ENCODE measurements at regions not wholly inside any gene's neighbourhood (a gene's known extent, or its start where the extent isn't known, plus 50 kb on each side); places are given as distances from the start of the nearest gene placed in this dataset.

GRCh38 chr9:118529624-118530214, 825.5 kb downstream of the TLR4 start:
- no peak for DNase-seq

- DNase-seq, result no peak
Measured at GRCh38 chr9:118532592-118532991, 828.4 kb downstream of the TLR4 start.

DNA sequence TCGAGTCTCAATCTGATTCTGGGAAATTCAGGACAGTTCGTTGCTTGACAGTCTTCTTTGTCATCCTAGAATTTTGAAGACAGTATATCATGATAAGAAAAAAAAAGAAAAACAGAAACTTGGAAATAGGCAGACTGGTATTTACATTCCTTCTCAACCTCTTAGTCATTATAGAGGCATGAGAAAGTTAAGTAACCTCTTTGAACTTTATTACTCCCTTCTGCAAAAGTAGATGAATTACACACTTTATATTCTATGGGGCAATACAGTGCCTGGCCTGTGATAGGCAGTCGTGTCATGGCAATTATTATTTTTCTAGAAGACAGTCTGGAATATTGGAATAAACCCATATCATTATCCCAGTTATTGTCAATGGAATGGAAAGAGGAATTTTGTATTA, 828.9 kb downstream of the TLR4 start:
- DNase-seq, result no peak

- no peak for DNase-seq
Measured at GRCh38 chr9:118533850-118534249, 829.6 kb downstream of the TLR4 start.

- no peak for DNase-seq
Measured at GRCh38 chr9:118536153-118536552, 832.0 kb downstream of the TLR4 start.

- DNase-seq, result no peak
Measured at GRCh38 chr9:118538959-118539358, 830.3 kb downstream of the BRINP1 start.

DNA sequence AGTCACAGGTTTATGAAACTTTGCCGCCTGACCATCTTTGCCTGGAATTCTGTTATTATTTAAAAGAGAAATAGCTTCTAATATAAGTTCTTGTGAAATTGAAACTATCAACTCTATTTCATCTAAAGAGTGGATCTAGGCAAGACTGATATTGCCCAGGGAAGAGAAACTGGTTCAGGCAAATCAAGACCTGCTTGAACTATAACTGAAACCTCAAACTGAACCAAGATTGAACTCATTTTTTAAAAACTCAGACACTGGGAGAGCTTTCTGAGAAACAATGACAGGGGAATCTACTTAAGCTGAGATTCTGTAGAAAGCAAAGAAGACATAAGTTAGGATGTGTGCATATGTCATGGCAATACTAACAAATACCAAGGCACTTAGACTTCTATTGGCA, 815.8 kb downstream of the BRINP1 start:
- DNase-seq, result no peak

DNA sequence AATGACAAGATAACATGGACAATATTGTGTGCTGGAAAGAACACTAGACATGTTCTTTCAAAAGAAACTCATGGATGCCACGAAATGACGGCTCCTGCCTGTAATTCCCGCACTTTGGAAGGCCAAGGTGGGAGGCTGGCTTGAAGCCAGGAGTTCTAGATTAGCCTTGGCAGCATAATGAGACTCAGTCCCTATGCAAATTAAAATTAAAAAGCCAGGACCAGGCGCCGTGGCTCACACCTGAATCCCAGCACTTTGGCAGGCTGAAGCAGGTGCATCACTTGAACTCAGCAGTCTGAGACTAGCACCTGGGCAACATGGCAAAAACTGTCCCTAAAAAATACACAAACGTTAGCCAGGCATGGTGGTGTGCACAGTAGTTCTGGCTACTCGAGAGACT, 814.2 kb downstream of the BRINP1 start:
- no peak for DNase-seq

- no peak for DNase-seq
Measured at GRCh38 chr9:118558026-118558425, 811.2 kb downstream of the BRINP1 start.

- no peak for DNase-seq
Measured at GRCh38 chr9:118558891-118559290, 810.3 kb downstream of the BRINP1 start.

- DNase-seq, result no peak
Measured at GRCh38 chr9:118561051-118561450, 808.2 kb downstream of the BRINP1 start.

- DNase-seq, result no peak
Measured at GRCh38 chr9:118563677-118564076, 805.6 kb downstream of the BRINP1 start.

DNA sequence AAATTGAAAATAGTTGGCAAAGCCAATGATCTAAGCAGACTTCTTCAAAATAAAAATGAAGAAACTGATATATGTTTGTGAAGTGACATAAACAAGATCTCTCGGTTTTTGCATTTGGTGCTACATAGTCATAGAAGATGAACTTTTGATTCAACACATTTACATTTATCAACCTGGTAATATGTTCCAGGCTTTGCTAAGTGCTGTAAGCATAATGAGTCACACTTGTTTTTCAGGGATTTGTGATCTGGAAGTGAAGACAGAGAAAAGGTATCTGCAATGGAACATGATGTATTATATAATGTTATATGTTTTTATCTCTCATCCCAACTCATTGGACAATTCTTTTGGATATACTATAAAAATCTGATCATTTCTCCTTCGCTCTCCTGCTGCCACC, 801.4 kb downstream of the BRINP1 start:
- DNase-seq, result no peak

DNA sequence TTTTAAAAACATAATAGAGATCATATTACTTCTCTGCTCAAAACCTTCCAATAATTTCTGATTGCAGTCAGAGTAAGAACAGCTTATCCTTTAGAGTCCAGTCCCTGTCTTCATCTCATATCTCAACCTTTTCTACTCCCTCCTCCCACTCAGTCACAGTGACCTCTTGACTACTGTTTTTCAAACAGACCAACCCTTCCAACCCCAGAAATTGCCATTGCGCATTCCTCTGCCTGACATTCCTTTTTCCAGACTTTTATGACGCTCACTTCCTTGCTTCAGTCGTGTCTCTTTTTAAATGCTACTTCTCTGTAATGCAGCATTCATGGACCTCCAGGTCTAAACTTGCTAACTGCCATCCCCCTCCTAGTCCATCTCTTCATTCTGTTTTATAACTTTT, 800.5 kb downstream of the BRINP1 start:
- DNase-seq, result no peak

DNA sequence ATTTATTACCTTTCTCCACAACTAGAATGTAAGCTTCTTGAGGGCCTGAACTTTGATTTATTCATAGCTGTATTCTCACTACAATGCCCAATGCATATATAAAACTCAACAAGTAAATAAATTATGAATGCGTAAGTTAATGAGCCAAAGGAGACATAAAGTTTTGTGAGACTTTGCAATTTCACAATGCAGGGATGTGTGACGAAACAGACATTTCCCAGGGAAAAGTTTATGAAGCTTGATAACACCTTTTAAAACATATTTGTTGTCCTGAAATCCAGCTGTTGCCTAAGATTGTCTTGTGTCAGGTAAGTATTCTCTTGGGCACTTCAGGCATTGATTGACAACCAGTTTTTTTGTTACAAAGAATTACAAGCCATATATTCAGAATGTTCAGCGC, 800.1 kb downstream of the BRINP1 start:
- no peak for DNase-seq

DNA sequence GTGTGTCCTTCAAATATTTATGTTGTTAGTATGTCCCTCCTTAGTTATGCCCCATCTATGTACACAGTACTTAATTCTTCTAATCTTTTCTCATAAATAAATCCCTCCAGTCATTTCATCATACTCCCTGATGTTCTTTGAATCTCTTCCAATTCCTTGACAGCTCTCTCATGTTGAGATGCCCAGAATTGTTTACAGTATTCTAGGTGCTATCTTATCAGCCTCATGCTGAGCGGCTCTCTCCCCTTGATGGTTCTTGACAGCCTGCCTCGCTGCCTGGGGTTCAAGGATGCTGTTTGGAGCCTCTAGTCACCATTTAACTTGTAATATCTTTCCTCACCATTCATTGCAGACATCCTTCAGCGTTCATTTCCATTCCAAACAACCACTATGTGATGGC, 799.2 kb downstream of the BRINP1 start:
- no peak for DNase-seq

GRCh38 chr9:118575341-118576070, 793.7 kb downstream of the BRINP1 start:
- DNase-seq, result no peak

DNA sequence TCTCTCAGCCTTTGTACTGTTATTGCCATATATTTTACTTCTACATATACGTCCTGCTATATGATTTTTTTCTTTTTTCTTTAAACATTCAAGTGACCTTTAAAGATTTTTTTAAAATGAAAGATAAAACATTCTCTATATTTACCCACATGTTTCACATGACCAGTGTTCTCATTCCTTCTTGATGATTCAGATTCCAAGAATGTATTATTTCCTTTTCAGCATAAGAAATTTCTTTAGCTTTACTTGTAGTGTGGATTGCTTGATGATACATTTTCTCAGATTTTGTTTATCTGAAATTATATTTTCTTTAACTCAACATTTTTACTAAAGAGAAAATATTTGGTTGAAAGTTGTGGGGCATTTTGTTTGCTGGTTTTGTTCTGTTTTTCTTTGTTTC, 792.1 kb downstream of the BRINP1 start:
- no peak for DNase-seq

DNA sequence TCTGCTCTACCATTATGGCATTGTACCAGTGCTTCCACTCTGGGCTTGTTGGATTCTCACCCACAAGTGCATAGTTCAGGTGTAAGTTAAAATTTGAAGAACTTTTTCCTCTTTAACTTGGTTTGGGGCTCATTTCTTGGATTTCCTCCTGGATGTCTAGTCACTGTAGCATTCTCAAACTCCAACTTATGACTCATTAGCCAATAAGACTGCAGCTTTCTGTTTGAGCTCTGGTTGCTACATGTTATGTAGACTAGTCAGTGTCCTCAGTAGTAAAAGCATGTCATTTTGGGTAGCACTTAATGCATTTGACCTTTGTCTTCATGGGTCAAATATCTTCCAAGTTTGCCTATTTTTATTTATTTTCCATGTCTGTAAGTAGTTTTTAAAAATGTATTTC, 790.8 kb downstream of the BRINP1 start:
- DNase-seq, result no peak

DNA sequence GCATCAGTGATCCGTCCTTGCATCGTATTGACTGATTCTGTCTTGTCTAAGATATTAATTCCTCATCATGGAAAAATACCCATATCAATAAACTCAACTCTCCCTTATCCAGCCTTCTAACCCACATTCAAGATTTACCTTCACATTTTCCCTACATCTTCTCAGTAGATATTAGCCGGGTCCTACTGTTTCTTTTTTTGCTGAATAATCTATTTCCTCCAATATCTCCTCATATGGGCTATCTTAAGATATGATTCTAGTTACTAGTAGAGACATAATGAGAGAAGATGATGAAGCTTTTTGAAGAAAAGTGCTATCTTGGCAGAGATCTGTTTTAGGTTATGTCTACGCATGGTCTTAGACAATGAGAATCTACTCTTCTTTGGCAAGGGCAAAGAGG, 785.8 kb downstream of the BRINP1 start:
- DNase-seq, result no peak

DNA sequence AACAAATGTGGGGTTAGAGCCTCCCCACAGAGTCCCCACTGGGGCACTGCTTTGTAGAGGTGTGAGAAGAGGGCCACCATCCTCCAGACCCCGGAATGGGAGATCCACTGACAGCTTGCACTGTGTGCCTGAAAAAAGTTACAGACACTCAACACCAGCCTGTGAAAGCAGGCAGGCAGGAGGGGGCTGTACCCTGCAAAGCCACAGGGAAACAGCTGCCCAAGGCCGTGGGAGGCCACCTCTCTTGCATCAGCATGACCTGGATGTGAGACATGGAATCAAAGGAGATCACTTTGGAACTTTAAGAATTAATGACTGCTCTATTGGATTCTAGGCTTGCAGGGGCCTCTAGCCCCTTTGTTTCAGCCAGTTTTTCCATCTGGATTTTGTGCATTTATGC, 782.3 kb downstream of the BRINP1 start:
- no peak for DNase-seq

GRCh38 chr9:118594428-118594827, 774.8 kb downstream of the BRINP1 start:
- DNase-seq, result no peak

GRCh38 chr9:118595719-118596305, 773.4 kb downstream of the BRINP1 start:
- peak in 1 of 2 experiments; percentile 3 for DNase-seq

DNA sequence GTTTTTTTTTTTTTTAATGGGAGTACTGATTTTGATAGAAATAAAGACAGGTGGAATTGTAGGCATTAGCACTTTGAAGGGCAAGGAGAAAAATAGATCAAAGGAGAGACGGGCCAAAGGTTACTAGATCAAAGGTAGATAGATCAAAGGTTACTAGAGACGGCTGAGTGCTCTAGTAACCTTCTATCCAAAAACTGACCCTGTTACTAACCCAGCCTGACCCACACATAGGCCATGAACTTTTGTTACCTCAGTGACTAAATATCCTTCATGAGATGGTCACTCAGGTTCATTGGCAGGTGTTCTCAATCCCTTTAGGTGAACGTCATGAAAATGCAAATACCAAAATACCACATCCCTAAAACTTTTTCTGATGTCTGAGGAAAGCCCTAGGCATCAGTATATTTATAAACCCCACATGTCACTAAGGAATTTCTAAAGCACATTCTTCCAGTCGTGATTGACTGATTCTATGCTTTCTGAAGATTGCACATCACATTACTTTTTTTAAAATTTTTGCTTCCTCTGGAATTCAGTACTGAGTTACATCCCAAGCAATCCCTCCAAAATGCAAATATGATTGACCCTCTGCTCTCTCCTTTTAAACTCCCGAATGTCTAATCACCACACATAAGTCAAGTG, 772.7 kb downstream of the BRINP1 start:
- DNase-seq, result no peak
